IPS-NIHi11 (cell line): ENCODE measurements at regions not wholly inside any gene's neighbourhood (a gene's known extent, or its start where the extent isn't known, plus 50 kb on each side); places are given as distances from the start of the nearest gene placed in this dataset.
"Not testable (repeated sequence)": the region's sequence is repeated elsewhere in the genome, so short reads cannot be mapped to it uniquely, and the experiment has no call there.

ENCODE experiments used
- DNase-seq: peaks from one replicate; pipeline ENCODE4 v3.0.0; 2012; ENCODE audit warnings: mixed read lengths, low spot score

DNA sequence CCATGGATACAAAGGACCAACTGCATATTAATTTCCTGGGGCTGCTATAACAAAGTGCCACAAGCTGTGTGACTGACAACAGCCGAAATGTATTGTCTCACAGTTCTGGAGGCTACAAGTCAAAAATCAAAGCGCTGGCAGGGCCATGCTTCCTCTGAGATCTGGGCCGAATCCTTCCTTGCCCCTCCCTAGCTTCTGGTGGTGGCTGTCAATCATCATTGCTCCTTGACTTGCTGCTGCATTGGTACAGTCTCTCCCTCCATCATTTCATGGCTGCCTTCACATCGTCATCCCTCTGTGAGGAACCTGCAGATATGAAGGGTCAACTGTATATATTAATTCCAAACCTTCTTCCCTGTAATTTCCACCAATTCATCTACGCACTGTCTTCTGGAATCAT lies 118.3 kb downstream of the EXOC5 start:
- no peak for DNase-seq

DNA sequence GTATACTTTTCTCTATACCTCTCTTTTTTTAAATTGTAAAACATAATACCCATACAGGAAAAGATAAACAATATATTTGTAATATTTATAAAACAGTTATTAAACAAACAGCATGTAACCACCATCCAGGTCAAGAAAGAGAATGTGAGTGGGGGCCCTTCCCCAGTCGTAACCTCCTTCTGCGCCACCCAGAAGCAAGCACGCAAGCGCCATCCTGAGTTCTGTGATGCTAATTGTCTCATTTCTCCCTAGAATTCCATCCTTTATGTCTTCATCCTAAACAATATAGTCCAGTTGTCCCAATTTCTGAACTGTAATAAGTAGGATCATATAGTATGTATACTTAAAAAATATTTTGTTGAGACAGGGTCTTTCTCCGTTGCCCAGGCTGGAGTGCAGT lies 129.5 kb downstream of the EXOC5 start:
- no peak for DNase-seq

DNA sequence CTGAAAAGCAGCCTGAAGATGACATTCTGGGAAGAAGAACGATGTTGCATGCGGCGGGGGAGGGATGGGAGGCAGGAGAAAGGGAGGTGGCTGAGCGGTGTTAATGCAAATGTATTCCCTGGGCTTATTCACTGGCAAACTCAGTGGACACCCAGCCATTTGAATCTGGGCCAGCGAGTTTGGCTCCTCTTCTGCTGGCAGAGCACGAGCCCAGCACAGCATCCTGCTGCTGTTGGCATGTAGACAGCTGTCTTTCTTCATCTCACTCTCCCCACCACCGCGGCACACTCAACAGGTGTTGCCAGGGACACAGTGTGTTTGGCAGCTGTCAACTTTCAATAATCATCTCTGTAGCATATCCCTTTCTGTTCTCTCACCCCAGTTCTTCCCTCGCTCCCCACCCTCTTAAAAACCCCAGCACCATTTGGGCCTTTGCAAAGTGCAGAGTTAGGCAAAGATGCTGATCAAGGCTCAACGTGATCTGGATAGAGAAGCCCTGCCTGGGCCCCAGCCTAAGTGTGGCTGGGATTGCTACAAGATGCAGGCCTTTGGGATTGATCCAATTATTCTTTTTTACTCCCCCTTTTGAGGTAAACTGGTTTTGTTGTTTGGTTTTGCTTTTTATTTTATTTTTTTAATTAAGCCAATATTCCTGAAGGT lies 131.9 kb downstream of the EXOC5 start:
- peak; percentile 15 for DNase-seq

DNA sequence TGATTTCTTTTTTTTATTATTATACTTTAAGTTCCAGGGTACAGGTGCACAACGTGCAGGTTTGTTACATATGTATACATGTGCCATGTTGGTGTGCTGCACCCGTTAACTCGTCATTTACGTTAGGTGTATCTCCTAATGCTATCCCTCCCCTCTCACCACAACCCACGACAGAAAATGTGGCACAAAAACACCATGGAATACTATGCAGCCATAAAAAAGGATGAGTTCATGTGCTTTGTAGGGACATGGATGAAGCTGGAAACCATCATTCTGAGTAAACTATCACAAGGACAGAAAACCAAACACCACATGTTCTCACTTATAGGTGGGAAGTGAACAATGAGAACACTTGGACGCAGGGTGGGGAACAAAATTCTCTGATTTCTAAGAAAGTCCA lies 140.9 kb downstream of the EXOC5 start:
- DNase-seq: not testable (repeated sequence)

DNA sequence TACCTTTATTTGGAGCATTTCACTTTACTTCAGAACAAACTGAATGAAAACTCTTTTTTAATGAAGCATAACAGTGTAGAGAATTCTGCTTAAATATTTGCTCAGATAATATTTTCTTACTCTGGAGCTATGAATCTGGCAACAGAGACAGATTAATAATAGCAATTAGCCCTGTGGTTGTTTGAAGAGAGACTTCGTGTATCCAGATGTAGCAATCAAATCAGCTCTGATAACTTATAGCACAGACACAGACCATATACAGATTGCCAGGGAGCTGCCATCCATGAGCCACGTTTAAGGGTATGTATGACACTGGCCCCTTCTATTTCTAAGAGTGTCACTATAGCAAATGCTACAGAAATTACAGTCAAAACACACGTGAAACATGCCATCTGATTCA lies 146.6 kb downstream of the EXOC5 start:
- no peak for DNase-seq

DNA sequence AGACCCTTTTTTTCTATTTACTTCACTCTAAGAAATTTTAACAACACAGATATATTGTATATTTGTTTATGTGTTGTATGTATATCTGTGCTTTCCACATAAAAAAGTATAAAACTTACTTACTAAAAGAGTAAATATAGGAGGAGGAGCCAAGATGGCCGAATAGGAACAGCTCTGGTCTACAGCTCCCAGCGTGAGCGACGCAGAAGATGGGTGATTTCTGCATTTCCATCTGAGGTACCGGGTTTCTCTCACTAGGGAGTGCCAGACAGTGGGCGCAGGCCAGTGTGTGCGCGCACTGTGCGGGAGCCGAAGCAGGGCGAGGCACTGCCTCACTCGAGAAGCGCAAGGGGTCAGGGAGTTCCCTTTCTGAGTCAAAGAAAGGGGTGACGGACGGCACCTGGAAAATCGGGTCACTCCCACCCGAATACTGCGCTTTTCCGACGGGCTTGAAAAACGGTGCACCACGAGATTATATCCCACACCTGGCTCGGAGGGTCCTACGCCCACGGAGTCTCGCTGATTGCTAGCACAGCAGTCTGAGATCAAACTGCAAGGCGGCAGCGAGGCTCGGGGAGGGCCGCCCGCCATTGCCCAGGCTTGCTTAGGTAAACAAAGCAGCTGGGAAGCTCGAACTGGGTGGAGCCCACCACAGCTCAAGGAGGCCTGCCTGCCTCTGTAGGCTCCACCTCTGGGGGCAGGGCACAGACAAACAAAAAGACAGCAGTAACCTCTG lies 156.5 kb downstream of the EXOC5 start:
- not testable (repeated sequence) for DNase-seq

DNA sequence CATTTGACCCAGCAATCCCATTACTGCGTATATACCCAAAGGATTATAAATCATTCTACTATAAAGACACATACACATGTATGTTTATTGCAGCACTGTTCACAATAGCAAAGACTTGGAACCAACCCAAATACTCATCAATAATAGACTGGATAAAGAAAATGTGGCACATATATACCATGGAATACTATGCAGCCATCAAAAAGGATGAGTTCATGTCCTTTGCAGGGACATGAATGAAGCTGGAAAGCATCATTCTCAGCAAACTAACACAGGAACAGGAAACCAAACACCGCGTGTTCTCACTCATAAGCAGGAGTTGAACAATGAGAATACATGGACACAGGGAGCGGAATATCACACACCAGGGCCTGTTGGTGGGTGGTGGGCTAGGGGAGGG lies 158.3 kb downstream of the EXOC5 start:
- DNase-seq: not testable (repeated sequence)

DNA sequence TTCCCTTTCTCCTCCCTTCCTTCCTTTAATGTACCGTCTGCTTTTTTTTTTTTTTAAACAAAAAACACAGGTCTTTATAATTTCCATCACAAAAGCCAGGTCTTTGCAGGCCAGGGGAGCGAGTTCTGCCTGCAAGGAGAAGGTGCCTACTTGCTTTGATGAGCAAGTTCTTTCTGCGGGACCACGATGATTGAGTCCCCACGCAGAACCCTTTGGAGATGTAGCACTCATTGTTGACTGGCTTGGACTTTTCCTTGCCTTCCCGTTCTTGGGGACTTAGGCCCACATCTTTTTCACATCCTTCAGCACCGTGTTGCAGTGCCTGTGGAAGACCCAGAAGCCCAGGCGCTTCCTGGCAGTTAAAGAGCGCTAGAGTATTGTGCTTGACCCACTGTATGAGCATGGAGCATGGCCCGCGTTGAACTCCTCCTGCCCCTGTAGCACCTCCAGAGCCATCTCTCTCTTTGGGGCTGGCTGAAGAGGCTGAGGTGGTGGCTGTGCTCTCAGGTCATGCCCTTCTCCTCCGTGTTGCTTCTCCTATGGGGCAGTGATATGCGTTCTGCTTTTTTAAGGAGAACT lies 177.6 kb downstream of the EXOC5 start:
- no peak for DNase-seq

DNA sequence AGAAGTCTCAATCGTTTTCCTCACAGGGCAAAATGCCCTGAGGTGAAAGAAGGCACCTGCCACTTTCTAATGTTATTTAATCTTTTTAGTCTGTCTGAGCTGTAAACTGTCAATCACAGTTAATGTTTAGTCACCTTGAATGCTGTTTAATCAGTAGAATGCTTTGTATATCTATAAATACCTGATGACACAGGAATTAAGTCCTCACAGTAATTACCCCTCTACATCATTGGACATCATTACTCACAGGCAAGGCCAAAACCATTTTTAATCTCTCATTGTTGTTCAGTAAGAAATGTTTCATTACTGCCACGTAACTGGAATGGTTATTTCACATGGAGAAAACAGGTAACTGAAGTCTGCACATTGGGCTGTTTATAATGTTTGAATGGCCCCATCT lies 178.8 kb downstream of the EXOC5 start:
- DNase-seq: no peak

DNA sequence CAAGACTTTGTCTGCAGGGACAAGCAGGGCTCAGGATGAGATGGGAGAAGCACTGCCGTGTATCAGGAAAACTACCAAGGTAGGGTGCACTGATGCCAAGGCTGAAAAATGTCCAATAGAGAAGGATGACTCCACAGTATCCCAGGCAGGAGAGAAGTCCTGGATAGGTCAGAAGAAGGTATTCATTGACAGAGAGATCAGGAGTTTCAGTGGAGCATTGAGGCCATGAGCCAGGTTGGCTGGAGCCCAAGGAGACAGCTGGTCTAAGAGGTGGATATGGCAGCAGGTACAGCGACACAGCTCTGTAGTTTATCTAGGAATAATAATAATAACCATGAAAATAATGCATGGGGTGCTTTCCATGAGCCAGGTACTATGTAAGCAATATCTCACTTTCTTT lies 180.9 kb downstream of the EXOC5 start:
- DNase-seq: no peak

DNA sequence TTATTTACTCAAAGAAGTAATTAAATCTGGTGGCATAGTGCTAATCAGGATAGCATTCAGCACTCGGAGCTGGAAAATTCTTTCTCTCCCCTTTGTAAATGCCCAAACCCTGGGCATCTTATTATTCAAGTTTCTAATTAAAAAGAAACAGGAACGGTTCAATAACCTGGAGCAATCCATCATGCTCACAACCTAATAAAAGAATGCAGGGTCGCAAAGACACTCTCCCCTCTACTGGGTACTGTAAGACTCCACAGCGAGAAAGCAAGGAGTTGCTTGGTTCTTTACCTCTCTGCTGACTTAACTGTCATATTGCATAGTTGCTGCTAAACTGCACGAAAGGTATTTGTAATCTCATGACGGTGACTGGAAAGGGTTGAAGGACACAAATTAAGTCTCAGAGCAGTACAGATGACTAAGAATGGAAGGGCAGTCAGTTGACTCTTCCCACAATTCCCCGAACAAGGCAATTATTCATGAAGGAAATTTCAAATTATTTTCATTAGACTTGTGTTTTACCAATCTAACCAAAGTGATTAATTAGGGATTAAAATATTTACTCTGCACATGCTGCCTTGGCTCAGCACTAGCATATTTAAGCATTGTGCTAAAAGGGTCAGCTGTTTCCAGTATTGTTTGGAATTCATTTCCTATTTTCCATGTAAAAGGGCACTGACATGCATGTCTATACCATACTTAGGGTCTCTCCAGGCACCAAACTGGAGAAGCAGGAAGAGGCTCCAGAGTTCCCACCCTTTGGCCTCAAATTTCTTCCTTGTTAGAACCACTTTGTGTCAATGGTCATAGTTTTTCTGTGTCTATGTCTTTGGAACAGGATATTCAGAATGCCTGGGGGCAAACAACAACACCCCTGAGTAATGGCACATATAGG lies 182.2 kb downstream of the EXOC5 start:
- DNase-seq: no peak

DNA sequence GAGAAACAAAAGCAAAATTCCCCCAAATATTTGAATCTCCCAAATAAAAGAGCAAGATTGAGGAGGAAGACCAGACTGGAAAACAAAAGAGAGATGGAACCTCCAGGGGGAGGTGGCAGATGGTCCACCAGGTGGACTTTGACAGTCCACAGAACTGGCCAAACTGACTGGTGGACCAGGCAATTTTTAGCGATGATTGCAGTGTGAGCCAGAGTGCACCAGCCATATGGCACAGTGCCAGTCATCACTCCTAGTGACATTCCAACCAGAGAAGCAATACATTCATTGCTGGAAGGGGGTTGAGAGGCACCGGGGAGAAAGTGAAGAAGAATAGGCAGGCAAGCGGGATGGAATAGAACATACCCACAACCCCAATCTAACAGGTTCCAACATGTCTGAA lies 182.9 kb downstream of the EXOC5 start:
- no peak for DNase-seq

DNA sequence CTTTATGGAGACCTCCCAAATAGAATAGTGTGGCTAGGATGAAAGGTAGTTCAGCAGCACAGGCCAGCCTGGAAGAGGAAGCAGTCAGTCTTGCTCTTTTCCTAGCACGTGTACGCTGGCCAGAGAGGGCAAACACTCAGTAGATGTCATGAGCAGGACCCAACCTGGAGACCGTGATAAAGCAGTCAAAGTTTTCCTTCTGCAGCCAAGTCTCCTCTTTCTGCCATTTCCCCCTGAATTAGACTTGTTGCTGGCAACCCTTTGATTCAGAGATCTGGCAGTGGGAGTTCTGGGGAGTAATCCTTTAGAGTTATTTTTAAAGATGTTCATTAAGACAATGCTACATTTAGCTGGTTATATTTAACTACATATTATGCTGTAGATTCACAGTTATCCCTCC lies 183.7 kb downstream of the EXOC5 start:
- no peak for DNase-seq

DNA sequence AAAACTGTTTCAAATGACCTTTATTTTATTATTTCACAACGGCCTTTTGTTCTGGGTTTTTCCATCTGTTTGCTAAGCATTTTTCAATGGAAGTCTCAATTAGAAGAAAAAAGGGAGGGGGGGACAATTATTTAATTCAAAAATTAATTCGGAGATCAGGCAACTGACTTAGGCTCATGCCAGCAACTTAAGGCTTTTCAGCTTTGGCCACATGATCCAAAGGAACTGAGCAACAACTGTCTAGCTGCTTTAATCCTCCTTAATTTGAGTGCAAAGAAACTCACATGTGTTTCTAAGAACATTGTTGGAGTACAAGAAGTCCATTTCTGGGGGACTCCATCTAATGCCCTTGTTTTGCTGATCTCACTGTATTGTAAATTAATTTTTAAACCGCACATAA lies 188.0 kb downstream of the EXOC5 start:
- DNase-seq: no peak

DNA sequence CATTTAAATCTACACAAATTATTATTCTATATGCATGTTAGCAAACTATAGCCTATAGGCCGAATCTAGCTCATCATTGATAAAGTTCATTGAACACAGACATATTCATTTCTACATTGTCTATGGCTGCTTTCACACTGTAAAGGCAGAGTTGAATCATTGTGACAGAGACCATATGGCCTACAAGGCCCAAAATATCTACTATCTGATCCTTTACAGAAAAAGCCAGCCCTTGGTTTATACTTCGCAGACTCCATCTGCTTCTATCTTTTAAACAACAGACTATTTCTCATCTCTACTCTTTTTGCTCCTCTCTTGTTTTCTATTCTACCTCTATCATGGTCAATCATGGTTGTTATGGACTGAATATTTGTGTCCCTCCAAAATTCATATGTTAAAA lies 190.7 kb downstream of the EXOC5 start:
- no peak for DNase-seq

DNA sequence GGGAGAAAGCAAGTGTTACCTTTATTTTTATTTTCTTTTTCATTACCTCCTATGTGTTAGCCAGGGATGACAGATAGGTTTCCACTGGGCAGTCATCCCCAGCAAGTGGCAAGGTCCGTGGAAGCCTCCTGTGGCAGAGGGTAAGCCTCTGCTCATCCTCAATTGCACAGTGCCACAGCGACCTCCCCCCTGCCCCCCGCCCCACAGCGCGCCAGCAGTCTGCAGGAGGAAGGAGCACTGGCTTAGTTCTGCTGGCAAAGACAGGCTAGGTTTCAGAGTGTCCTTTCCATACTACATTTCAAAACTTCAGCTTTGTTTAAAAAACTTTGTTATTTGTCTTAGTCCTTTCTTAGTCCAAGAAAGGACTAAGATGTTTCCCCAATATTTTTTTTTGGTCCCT lies 194.7 kb downstream of the EXOC5 start:
- no peak for DNase-seq

DNA sequence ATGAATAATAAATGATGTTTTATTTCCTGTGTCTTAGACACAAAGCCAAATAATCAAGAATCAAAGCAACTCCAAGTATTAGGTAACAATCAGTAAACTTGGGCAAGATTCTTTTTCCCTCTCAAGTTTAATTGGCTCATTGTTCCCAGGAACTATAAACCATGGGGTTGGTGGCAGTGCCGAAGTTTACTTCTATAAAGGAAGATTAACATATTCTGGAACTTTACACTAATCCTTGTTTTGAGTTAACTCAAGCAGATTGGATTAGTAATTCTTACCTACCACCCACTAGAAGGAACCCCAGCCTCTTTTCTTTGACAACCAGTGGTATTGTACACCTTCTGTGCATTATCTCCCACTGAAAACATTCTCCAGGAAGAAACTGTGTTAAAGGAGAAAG lies 197.1 kb downstream of the EXOC5 start:
- no peak for DNase-seq

DNA sequence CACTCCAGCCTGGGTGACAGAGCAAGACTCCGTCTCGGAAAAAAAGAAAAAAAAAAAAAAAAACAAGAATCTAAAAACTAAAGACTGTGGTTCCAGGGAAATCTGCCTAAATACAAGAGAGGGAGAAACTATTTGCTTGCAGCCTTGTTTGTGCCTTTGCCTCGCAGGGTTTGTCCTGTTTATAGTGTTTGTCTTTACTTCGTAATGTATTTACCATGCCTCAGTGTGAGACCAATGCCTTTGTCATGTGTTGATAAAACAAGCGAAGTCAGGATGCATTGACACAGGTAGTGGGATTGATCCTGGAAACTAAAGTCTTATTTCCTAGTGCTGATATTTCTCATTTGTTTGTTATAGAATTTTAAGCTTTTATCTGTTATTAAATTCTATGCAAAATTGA lies 199.0 kb downstream of the EXOC5 start:
- no peak for DNase-seq

DNA sequence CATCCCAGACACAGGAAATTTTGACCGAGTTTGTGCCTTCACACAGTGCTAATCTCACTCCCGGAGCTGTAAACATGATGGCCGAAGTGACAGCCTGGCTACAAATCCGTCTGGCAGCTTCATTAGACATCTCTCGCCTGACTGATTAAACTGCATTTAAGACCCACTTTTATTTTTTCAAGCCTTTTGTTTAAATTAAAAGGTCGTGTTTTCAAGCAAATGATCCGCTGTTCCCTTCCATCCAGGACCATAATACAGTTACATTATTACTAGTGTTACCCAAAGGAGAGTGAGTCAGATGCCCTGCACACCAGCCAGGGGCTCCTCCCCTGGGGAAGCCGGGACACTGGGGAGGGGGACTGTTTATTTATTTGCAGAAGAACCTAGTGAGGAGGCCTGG lies 200.2 kb downstream of the EXOC5 start:
- no peak for DNase-seq

DNA sequence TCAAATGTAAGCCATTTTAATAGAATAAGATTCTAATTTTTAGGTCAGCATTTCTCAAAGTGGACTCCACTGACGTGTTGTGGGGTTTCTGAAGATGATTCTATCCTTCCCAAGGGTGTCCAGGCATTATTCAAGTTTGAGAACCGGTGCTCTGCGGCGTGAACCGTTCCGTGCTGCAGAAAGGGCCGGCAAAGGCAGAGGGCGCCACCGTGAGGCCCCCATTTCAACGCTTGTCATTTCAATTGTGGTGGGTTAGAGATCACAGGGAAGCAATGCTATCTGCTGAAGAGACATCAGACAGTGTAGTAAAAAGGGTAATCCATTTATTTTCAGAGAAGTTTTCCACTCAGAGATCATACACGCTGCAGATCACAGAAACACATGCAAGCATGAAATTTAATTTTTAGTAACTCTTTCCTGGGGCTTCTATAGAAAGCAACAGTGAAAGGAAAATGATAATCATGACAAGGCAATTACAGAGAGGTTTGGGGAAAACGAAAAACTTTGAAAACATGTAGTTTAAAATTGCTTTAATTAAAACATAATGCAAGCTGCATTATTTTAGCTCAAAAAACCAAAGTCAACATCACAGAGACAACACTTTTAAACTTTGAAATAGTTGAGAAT lies 201.7 kb downstream of the EXOC5 start:
- DNase-seq: peak; percentile 49

DNA sequence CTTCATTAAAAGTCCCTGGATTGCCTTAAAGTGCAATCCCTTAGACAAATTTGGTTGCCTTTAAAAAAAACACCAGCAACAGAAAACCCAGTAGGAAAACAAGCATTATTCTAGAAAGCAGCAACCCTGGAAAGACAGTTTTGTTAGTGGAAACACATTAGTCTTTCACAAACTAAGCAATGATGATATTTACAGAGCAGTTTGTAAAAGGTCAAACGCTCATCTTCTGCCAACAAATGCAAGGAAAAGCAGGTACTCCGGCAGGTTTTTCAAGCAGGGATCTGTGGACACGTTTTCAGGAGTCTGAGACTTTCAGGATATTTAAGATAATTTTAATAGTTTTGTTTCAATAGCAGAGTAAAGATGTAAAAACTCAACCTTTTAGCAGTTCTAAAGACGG lies 202.2 kb downstream of the EXOC5 start:
- DNase-seq: no peak
